ENCODE measurements at regions not wholly inside any gene's neighbourhood (a gene's known extent, or its start where the extent isn't known, plus 50 kb on each side); places are given as distances from the start of the nearest gene placed in this dataset.

DNA sequence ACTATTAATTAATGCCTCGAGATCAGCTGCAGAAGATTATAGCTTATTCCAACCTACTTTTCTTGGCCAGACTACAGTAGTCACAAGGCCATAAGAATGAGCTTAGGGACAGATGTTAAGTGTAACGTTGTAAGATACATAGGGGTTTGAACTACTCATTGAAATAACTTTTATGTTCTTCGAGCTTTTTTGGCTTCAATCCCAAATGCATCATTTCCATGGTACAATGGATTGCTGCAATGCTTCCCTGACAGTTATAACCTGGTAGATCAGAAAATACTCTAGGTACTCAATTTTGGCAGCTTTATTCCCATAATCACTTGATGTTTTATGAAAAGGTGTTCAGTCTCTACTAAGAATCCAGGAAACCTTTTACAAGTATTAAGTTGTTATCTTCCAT, 2216.7 kb upstream of the PCDH20 start:
- no peaks in the 10 kb centered on the region for H3K36me3 ChIP-seq (ENCODE audit: low read depth)
- H3K4me3 ChIP-seq, result no peak overlapping the region
- no peaks in the 10 kb centered on the region for H3K4me1 ChIP-seq (ENCODE audit: low read depth)
- DNase-seq (no peak), ATAC-seq (no peak)
- intact Hi-C loops (cut with DNase I, micrococcal nuclease), result no loop called here
- peaks cover 29% of the 10 kb centered on the region for H3K9me3 ChIP-seq
- no peak for TF ChIP-seq CTCF (IDR thresholded peaks at IDR 0.05)

DNA sequence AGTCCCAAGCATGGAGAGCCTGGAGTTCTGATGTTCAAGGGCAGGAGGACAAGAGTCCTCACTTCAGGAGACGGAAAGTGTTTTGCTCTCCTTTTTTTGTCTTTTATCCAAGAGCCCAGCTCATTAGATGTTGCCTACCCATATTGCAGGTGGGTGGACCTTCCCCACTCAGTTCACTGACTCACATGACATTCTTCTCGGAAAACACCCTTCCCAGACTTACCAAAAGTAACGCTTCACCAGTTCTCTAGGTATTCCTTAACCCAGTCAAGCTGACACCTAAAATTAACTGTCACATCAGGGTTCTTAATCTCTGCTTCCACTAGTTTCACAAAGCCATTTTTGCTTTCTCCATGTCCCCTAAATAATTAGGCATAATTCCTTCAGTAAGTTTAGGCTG, 2215.4 kb upstream of the PCDH20 start:
- DNase-seq (no peak), ATAC-seq (no peak)
- Histone ChIP-seq H3K36me3 (ENCODE audit: low read depth) (no peaks in the 10 kb centered on the region), H3K9me3 (peaks cover 32% of the 10 kb centered on the region), H3K4me1 (ENCODE audit: low read depth) (no peaks in the 10 kb centered on the region), H3K4me3 (no peak overlapping the region)
- intact Hi-C loops (cut with DNase I, micrococcal nuclease), result no loop called here
- no peak for TF ChIP-seq CTCF (IDR thresholded peaks at IDR 0.05)

- DNase-seq (no peak), ATAC-seq (no peak)
- H3K9me3 ChIP-seq, result peaks cover 36% of the 10 kb centered on the region
- no peaks in the 10 kb centered on the region for H3K4me1 ChIP-seq (ENCODE audit: low read depth)
- no peak overlapping the region for H3K4me3 ChIP-seq
- TF ChIP-seq CTCF (IDR thresholded peaks at IDR 0.05), result no peak
- intact Hi-C loops (cut with DNase I, micrococcal nuclease), result no loop called here
- no peaks in the 10 kb centered on the region for H3K36me3 ChIP-seq (ENCODE audit: low read depth)
These were observed 2213.9 kb upstream of the PCDH20 start for GRCh38 chr13:63629591-63629990.

GRCh38 chr13:63628310-63628709, 2212.7 kb upstream of the PCDH20 start:
- Histone ChIP-seq H3K36me3 (ENCODE audit: low read depth) (no peaks in the 10 kb centered on the region), H3K4me3 (no peak overlapping the region), H3K4me1 (ENCODE audit: low read depth) (no peaks in the 10 kb centered on the region), H3K9me3 (peaks cover 39% of the 10 kb centered on the region)
- no peak for TF ChIP-seq CTCF (IDR thresholded peaks at IDR 0.05)
- intact Hi-C loops (cut with DNase I, micrococcal nuclease), result no loop called here
- ATAC-seq (no peak), DNase-seq (no peak)

DNA sequence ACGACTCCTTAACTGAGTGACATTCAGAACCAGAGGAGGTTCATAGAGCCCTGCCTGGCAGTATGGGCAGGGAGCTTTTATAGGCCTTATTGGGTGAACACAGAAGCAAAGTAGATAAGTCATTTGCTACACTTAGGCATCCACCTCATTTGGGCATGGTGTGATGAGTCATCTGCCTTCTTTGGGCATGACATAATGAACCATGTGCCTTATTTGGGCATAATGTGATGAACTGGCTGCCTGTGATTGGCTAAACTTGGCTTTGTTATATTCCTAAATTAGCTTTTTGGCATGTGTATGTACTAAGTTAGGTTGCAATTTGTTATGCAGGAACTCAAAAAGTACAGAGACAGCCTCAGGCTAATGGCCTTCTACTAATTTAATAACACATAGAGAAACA, 2210.2 kb upstream of the PCDH20 start:
- Histone ChIP-seq H3K4me3 (no peak overlapping the region), H3K9me3 (peaks cover 43% of the 10 kb centered on the region), H3K4me1 (ENCODE audit: low read depth) (no peaks in the 10 kb centered on the region), H3K36me3 (ENCODE audit: low read depth) (no peaks in the 10 kb centered on the region)
- TF ChIP-seq CTCF (IDR thresholded peaks at IDR 0.05), result no peak
- ATAC-seq (no peak), DNase-seq (no peak)
- intact Hi-C loops (cut with DNase I, micrococcal nuclease), result no loop called here

- TF ChIP-seq CTCF (IDR thresholded peaks at IDR 0.05), result no peak
- intact Hi-C loops (cut with DNase I, micrococcal nuclease), result no loop called here
- ATAC-seq (no peak), DNase-seq (no peak)
- peaks cover 12% of the 10 kb centered on the region for H3K9me3 ChIP-seq
- H3K4me1 ChIP-seq (ENCODE audit: low read depth), result no peaks in the 10 kb centered on the region
- no peak overlapping the region for H3K4me3 ChIP-seq
- no peaks in the 10 kb centered on the region for H3K36me3 ChIP-seq (ENCODE audit: low read depth)
These were observed 2199.4 kb upstream of the PCDH20 start for GRCh38 chr13:63614874-63615612.

Measured in mucosa of descending colon (tissue), 3 donors.